Uterus (tissue), 2 donors: ENCODE measurements at regions not wholly inside any gene's neighbourhood (a gene's known extent, or its start where the extent isn't known, plus 50 kb on each side); places are given as distances from the start of the nearest gene placed in this dataset.

ENCODE experiments used
- POLR2A ChIP-seq, 2 donors: fragments of 450-650 bp; IDR thresholded peaks; one replicate each; pipeline ENCODE4 v1.6.1; 2016; ENCODE audit warnings: antibody characterized with exemption in 2 of 2, mild to moderate bottlenecking in 1 of 2, moderate library complexity in 1 of 2
- TF ChIP-seq, protein P1 (sequence below), 4 experiments: fragments of 200-600 bp in 2 of 4; fragments of 450-650 bp in 2 of 4; sonication (generic) in 2 of 4; IDR thresholded peaks; one replicate each; pipeline ENCODE4 v1.5.1; 2016 to 2019; ENCODE audit warnings: antibody characterized with exemption in 4 of 4, mild to moderate bottlenecking in 2 of 4, moderate library complexity in 1 of 4

DNA sequence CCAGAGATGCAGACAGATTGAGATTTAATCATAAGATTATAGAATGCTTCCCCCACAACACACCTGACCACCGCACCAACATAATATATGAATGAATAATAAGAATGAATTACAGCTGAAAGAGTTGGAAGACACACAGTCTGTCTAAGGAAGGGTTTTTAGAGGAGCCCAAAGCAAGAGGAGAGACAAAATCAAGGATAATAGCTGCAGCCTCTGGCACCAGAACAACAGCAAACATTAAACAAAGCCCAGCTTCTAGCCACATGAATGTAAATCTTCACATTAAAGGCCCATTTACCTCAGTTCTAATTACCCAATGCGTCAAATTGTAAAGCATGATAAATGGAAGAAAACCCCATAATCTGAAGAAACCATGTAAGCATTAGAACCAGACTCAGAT is 133.9 kb downstream of the SPCS3 start:
- TF ChIP-seq, protein P1, sequence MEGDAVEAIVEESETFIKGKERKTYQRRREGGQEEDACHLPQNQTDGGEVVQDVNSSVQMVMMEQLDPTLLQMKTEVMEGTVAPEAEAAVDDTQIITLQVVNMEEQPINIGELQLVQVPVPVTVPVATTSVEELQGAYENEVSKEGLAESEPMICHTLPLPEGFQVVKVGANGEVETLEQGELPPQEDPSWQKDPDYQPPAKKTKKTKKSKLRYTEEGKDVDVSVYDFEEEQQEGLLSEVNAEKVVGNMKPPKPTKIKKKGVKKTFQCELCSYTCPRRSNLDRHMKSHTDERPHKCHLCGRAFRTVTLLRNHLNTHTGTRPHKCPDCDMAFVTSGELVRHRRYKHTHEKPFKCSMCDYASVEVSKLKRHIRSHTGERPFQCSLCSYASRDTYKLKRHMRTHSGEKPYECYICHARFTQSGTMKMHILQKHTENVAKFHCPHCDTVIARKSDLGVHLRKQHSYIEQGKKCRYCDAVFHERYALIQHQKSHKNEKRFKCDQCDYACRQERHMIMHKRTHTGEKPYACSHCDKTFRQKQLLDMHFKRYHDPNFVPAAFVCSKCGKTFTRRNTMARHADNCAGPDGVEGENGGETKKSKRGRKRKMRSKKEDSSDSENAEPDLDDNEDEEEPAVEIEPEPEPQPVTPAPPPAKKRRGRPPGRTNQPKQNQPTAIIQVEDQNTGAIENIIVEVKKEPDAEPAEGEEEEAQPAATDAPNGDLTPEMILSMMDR (IDR thresholded peaks at IDR 0.05): no peak
- TF ChIP-seq POLR2A (IDR thresholded peaks at IDR 0.05): no peak
